ENCODE measurements at regions not wholly inside any gene's neighbourhood (a gene's known extent, or its start where the extent isn't known, plus 50 kb on each side); places are given as distances from the start of the nearest gene placed in this dataset.

- TF ChIP-seq, protein P1, sequence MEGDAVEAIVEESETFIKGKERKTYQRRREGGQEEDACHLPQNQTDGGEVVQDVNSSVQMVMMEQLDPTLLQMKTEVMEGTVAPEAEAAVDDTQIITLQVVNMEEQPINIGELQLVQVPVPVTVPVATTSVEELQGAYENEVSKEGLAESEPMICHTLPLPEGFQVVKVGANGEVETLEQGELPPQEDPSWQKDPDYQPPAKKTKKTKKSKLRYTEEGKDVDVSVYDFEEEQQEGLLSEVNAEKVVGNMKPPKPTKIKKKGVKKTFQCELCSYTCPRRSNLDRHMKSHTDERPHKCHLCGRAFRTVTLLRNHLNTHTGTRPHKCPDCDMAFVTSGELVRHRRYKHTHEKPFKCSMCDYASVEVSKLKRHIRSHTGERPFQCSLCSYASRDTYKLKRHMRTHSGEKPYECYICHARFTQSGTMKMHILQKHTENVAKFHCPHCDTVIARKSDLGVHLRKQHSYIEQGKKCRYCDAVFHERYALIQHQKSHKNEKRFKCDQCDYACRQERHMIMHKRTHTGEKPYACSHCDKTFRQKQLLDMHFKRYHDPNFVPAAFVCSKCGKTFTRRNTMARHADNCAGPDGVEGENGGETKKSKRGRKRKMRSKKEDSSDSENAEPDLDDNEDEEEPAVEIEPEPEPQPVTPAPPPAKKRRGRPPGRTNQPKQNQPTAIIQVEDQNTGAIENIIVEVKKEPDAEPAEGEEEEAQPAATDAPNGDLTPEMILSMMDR (IDR thresholded peaks at IDR 0.05) = no peak
- TF ChIP-seq ZFX (IDR thresholded peaks at IDR 0.05; ENCODE audit: borderline replicate concordance) = no peak
These were observed 108.1 kb upstream of the CCDC54 start for GRCh38 chr3:107269136-107269535.

Data from 22Rv1 (cell line).